AG04449 (cell line): ENCODE measurements at regions not wholly inside any gene's neighbourhood (a gene's known extent, or its start where the extent isn't known, plus 50 kb on each side); places are given as distances from the start of the nearest gene placed in this dataset.

Experiments used
- CTCF ChIA-PET: fragments of 350-600 bp; formaldehyde crosslinking; extraction: SDS; loops from one replicate; lab custom pipeline; 2021; ENCODE audit warnings: antibody characterized with exemption; lab: Yijun Ruan, JAX
- POLR2A ChIA-PET: fragments of 400-600, 350-600 bp; formaldehyde crosslinking; extraction: SDS; loops from one replicate; lab custom pipeline; 2020; ENCODE audit warnings: antibody characterized with exemption, inconsistent platforms; lab: Yijun Ruan, JAX
- DNase-seq: peaks from one replicate; pipeline ENCODE4 v3.0.0-alpha.2; 2010; ENCODE audit warnings: low read depth, low spot score
- H3K4me3 ChIP-seq: 2 replicates; pipeline ENCODE4 v1.5.1; 2011; ENCODE audit warnings: low read depth, mild to moderate bottlenecking, control low read depth, low read length
- CTCF ChIP-seq: IDR thresholded peaks from one replicate; pipeline ENCODE4 v1.5.1; 2011; ENCODE audit warnings: mild to moderate bottlenecking, moderate library complexity, low read length, control low read depth, inconsistent platforms; ENCODE audit not compliant: insufficient read depth; ENCODE audit errors: missing control alignments

- POLR2A ChIA-PET, result no interaction called here
- CTCF ChIA-PET, result no interaction called here
- no peak overlapping the region for H3K4me3 ChIP-seq
- TF ChIP-seq CTCF, result no peak
- DNase-seq, result no peak
Measured at GRCh38 chr12:42689699-42690098, 100.2 kb upstream of the PRICKLE1 start.

GRCh38 chr12:42686514-42687172 lies 97.1 kb upstream of the PRICKLE1 start:
- no peak overlapping the region for H3K4me3 ChIP-seq
- TF ChIP-seq CTCF, result no peak
- no peak for DNase-seq
- CTCF ChIA-PET, result no interaction called here
- POLR2A ChIA-PET, result no interaction called here

DNA sequence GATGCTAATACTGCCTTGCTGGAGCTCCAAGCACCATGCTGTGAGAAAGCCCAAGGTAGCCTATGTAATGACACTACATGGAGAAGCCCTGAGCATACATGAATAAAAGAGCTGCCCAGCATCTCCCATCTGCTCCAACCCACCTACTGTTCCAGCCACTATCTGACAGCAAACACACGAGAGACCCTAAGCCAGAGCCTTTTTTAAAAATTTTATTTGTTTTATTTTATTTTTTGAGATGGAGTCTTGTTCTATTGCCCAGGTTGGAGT lies 95.2 kb upstream of the PRICKLE1 start:
- TF ChIP-seq CTCF, result no peak
- ChIA-PET POLR2A (no interaction called here), CTCF (no interaction called here)
- H3K4me3 ChIP-seq, result no peak overlapping the region
- no peak for DNase-seq

DNA sequence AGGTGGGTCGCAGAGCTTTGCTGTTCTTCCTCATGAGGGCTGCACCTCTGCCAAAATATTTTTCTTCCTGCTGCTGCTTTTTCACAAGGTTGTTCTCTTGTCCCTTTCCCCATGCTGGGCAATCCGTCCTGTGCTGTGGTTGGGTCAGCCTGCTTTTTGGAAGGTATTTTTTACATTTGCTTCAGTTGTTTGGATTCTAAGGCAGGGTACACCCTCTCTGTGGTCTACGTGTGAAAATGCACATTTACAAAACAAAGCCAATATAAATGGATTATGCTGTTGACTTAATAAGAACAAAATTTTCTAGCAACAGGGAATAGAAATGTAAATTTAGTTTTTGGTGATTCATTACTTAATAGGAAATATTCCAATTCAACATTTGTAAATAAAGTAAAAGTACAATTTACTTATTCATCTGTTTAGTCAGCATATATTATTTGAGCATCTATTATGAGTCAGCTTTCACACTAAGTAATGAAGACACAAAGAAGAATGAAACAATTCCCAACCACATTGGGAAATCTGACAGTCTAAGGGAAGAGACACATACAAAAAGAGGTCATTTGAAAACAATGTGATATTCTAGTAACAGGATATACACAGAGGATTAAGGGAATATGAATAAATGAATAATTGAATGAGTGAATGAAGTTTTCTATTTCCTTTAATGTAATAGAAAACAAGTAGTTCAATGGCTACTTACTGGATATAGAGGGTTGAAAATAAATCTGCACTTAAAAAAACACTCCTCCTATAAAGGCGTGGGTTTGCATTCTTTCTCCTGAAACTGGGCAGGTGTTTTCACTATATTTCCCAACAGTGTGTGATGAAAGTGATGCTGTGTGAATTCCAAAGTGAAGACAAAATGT lies 94.6 kb upstream of the PRICKLE1 start:
- ChIA-PET CTCF (no interaction called here), POLR2A (no interaction called here)
- no peak for DNase-seq
- TF ChIP-seq CTCF, result no peak
- no peak overlapping the region for H3K4me3 ChIP-seq

DNA sequence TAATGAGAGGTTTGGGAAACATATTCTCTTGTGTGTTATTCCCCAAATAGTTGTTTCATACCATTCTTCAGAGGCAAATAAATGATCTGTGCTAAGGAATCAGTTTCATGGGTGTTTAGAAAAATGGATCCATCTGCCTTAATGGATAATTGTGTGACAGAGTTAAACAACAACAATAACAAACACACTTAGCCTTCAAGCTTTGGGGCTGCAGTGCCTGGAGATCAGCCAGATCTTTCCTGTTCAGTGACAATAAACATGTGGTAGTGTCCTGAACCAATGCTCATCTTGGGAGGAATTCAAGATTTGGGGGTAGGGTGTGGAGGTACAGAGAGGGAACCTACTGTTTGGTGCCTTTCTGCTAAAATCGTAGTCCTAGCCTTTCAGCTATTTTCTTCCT lies 93.7 kb upstream of the PRICKLE1 start:
- ChIA-PET CTCF (no interaction called here), POLR2A (no interaction called here)
- no peak overlapping the region for H3K4me3 ChIP-seq
- DNase-seq, result no peak
- TF ChIP-seq CTCF, result no peak

DNA sequence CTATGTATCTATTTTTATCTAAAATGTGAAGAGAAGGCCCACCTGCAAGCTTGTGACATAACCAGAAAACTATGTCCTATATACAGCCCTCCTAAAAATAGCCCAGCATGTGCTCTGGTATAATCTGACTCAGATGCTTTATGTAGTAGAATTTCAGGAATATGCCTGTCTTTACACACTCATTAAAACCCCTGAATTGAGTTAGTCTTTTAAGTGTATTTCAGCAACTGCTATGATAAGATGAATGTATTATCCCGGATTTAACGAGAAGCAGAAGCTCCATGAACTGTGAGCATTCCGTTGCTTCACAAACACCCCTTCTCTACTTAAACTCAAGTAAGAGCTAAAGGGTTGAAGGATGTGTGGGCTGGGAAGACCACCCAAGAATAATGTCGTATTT lies 89.9 kb upstream of the PRICKLE1 start:
- TF ChIP-seq CTCF, result no peak
- POLR2A ChIA-PET, result no interaction called here
- DNase-seq, result peak; percentile 24
- H3K4me3 ChIP-seq, result no peak overlapping the region
- CTCF ChIA-PET, result no interaction called here
